ENCODE measurements at regions not wholly inside any gene's neighbourhood (a gene's known extent, or its start where the extent isn't known, plus 50 kb on each side); places are given as distances from the start of the nearest gene placed in this dataset.
"Not testable (repeated sequence)": the region's sequence is repeated elsewhere in the genome, so short reads cannot be mapped to it uniquely, and the experiment has no call there.

DNA sequence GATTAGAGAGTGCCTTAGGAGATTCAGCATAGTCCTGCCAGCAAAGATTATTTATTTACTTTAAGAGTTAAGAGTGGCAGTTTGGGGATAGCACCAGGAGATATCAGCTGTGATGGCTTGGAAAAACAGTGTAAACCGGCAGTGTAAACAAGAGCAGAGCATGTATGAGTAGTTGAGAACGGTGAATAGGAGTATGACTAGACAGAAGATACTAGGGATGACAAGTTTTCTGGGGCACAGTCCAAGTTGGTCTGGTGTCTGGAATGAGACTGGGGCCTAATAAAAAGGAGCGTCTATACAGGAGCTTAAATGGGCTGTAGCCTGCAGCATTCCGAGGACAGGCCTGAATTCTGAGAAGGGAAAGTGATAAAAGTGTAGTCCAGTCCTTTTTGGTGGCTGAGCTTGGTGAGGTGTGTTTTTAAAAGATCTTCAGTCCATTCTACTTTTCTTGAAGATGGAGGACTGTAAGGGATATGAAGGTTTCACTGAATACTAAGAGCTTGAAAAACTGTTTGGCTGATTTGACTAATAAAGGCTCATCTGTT is 117.8 kb downstream of the TLR5 start:
- DNase-seq = not testable (repeated sequence)

DNA sequence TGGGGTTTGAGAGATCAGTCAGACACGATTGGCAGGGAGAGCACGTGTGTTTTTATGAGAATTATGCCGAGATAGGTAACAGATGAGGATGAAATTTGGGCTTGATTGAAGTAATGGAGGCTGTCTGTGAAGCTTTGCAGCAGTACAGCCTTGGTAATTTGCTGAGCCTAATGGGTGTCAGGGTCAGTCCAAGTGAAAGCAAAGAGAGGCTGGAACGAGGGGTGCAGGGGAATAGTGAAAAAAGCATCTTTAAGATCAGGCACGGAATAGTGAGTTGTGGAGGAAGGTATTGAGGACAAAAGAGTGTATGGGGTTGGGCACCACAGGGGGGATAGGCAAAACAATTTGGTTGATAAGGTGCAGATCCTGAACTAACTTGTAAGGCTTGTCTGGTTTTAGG is 116.4 kb downstream of the TLR5 start:
- not testable (repeated sequence) for DNase-seq

GRCh38 chr1:223029985-223030769 is 112.9 kb downstream of the TLR5 start:
- no peak for DNase-seq

DNA sequence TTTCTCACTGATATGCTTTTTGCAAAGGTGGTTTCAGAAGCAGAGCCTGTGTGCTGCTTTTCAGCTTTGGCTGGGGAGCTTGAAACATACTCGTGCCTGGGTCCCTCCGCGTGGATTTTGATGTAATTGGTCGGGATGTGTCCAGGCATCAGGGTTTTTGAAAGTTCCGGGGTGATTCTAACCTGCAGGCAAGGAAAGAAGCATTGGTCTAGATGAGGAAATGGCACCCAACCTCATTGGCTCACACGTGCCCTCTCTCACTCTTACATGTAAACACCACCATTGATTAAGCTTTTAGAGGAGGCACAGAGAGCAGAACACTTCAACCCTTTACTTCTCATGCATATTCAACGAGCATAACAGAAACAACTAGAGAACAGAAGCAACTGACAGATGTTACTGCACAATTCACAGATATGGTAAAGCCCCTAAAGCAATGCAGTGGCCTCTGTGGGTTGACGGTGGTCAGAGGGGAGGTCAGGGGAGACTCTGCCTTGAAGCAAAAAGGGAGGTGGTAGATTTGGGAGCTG is 112.1 kb downstream of the TLR5 start:
- no peak for DNase-seq

GRCh38 chr1:223031733-223032601 is 111.1 kb downstream of the TLR5 start:
- DNase-seq = no peak

DNA sequence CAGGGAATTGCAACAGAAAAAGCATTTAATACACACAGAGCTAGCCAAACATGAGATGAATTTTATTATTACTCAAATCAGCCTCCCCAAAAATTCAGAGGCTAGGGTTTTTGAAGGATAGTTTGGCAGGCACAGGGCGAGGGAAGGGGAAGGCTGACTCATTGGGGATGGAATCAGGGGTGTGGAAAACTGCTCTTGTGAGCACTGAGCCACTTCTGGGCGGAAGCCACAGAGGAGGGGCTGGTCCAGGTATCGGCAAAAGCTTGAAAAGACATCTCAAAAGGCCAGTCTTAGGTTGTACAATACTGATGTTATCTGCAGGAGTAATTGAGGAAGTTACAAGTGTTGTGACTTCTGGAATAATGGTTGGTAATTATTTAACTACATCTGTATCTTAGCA is 109.4 kb downstream of the TLR5 start:
- DNase-seq = no peak

DNA sequence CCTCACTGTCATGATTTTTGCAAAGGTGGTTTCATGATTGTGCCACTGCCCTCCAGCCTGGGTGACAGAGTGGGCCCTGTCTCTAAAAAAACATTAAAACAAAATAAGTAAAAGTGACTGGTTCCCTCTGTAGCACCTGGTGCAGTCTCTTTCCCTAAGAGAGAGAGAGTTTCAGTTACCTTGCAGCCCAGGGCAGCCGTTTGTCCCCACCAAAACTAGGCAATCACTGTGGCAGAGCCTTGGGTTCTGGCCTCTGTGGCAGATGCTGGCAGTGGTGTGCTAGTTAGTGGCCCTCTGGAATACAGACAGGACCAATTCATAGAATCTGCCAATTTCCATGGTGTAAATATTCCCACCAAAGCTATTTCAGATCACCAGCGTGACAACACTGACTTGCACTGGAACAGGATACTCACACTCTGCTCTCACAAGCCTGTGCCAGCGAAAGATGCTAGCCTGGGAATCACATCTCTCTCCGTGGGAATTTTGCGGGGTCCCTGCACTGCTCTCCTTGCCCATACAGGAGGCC is 108.7 kb downstream of the TLR5 start:
- DNase-seq = no peak

GRCh38 chr1:223035724-223036478 is 107.1 kb downstream of the TLR5 start:
- DNase-seq = no peak

DNA sequence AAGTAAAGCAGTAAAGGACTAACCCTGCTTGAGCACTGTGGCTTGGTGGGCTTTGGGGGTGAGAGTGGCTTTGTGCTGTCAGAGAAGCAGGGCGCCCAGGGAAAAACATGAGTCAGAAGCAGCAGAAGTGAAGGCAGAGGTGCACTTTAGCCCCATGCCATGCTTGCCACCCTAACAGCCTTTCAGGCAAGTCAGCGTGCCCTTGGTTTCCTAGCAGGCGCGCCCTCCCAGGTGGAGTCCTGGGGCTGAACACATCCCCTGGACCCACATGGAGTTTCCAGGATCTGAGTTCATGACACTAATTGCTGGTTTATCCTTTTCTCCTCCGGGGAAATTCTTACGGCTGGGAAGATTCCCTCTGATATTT is 106.6 kb downstream of the TLR5 start:
- no peak for DNase-seq

DNA sequence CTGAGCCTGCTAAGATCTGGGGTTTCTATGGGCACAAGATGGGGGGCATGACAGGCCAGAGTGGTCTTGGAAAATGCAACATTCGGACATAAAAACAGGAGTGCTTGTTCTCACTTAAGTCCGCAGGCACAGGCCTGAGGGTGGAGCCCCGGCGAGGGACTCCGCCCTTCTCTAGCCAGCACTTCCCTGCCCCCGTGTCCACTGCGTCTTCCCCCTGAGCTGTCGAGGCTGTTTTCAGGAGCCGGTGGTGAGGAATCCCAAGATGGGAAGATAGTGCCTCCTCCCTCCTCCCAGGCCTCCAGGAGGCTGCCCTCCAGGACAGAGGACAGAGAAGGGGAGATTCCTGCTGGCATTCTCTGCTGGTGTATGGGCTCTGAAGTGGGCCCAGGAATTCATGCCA is 105.2 kb downstream of the TLR5 start:
- DNase-seq = no peak

DNA sequence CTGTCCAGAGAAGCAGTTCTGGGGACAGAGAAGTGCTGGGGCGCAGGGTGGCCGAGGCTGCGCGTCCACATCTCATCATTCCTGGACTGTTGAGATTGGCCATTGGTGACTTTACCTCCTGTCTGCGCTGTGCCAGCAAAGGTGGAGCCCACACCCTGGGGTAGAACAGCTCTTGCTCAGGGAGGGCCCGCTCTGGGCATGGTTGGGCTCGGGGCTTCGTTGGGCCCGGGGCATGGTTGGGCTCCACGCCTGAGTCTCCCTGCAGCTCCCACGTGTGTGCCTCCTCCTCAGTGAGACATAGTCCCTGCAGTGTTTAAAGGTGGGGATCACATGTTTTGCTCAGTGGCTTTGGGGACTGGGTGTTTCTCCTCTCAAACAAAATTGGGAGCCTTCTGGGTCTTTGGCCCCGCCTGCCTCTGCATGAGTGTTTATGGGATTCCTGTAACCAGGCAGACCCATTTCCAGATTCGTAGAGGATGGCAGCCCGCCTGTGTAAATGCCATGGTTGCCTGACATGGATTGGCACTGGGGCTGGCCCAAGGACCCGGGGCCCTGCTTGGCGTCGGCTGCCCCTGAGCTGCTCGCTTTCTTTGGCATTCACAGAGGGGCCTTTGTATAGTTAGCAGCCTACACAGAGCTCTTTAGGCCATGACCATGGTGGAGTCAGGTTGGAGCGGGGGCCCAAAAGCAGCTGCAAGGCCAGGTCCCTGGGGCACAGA is 104.6 kb downstream of the TLR5 start:
- no peak for DNase-seq

- no peak for DNase-seq
Observed at GRCh38 chr1:223039990-223040389, 103.1 kb downstream of the TLR5 start.

DNA sequence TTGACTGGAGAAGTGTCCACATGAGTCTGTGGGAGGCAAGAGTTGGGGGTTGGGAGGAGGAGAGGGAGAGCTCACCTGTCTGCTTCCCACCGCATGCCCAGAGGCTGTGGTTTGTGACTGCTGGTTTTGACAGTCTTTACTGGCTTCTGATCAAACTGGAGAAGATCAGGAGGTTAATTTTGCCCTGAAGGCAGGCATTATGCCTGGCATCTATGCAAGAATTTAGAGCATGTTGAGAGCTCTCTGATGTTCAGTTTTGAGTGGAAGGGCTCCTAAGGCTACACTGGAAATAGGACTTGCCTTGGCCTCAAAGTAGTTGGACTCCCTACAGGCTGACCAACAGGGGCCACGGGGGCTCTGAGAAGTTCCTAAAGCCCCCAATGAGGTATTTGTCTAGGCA is 101.6 kb downstream of the TLR5 start:
- DNase-seq = no peak

DNA sequence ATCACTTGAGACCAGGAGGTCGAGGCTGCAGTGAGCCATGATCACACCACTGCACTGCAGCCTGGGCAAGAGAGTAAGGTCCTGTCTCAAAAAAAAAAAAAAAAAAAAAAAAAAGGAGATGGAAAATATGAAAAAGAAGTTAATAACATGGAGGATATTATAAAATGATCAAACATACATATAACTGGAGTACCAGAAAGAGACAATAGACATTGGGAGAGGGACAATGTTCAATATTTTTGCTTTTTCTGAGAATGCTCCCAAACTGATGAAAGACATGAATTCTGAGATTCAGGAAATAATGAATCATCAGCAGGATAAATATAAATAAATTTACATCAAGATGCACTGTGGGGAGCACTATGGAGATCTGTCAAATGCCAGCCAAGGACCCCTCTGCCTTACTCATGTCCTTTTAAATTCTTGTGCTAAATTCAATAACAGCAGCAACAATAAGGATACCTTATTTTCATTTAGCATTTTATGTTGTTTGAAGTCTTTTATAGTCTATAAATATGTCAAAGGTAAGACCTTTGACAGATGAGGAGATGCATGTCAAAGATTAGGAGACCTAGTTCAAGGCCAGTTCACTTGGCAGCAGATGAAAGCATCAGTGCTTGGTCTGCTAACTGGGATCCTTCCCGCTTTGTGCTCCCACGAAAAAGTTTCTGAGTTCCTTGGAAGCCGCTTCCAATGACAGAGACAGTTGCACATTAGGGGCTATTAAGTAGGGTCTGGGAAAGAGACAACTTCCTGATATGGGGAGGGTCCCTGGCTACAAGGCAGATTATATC is 97.7 kb downstream of the TLR5 start:
- no peak for DNase-seq

DNA sequence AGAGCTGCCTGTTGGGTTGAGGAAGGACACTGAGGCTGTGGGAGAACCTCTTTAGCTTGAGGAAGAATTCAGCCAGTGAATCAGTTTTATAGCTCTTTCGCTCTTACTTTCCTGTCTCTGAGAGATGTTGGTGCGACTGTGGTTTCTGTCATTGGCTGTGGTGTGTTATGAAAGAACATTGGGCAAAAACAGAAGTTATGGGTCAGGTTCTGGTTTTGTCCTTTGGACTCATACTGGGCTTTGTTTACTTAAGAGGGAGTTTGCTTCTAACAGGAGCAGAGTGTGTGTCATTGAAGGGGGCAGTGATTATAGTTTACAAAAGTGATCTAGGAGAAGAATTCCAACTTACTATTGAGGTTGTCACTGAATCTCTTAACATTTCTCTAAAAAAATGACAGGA is 97.0 kb downstream of the TLR5 start:
- no peak for DNase-seq

DNA sequence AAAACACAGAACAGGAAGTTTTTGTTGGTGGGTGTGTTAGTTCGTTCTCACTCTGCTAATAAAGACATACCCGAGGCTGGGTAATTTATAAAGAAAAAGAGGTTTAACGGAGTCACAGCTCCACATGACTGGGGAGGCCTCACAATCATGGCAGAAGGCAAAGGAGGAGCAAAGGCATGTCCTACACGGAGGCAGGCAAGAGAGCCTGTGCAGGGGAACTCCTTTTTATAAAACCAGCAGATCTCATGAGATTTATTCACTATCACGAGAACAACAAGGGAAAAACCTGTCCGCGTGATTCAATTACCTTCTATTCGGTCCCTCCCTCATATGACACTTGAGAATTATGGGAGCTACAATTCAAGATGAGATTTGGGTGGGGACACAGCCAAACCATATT is 96.6 kb downstream of the TLR5 start:
- not testable (repeated sequence) for DNase-seq

DNA sequence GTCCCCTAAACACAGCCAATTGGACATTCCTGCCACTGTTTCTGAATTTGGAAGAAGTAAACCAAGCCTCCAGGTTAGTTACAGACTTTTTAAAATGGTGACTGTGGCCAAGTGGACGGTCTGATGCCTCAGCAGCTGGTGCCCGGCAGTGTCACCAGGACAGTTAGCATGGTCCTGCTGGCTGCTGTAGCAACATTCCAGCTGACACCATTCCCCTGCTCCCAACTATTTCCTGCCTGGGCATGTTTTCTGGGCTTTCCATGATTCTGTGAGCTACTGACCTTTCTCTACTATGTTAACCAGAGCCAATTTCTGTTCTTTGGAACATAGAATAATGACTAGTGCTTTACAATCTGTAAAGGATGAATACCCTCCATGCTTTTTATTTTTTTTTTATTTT is 95.0 kb downstream of the TLR5 start:
- no peak for DNase-seq

DNA sequence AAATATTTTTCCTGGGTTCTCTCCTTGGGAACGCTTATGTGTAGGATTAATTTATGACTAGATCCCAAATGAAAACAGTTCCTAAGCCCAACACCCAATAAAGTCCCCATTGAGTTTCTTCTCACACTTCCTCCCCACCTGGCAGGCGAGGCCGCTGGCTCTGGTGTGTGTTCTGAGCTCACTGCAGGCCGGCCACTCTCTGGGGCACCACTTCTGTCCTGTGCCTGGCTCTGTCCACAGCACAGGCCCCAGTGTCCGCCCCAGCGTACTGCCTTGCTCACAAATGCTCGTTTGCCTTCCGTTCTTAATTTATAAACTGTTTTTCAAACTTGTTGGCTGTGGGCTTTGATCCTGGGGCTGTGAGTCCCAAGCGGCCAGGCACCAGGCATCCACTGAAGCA is 90.6 kb downstream of the TLR5 start:
- no peak for DNase-seq

DNA sequence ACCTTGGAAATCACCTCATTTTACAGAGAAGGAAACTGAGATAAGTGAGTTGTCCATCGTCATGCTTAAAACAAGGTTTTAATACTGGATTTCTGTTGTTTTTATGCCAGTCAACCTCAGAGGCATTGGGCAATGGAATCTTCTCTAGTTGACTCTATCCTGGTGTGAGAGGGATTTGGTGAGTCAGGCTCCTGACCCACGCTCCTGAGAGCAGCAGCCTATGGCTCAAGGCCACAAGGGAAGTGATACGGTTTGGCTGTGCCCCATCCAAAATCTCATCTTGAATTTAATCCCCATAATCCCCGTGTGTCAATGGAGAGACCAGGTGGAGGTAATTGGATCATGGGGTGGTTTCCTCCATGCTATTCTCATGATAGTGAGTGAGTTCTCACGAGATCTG is 90.1 kb downstream of the TLR5 start:
- DNase-seq = no peak

- no peak for DNase-seq
Observed at GRCh38 chr1:223056802-223057201, 86.2 kb downstream of the TLR5 start.

- no peak for DNase-seq
Observed at GRCh38 chr1:223057569-223058093, 85.4 kb downstream of the TLR5 start.
